Inflammatory macrophage treated with lipopolysaccharide for 1 hour (primary cell): ENCODE measurements at regions not wholly inside any gene's neighbourhood (a gene's known extent, or its start where the extent isn't known, plus 50 kb on each side); places are given as distances from the start of the nearest gene placed in this dataset.
"Not testable (repeated sequence)": the region's sequence is repeated elsewhere in the genome, so short reads cannot be mapped to it uniquely, and the experiment has no call there.

Experiments used
- DNase-seq, 2 donors: peaks; one replicate each; pipeline ENCODE4 v3.0.0-alpha.2; 2020 to 2022

GRCh38 chr1:236343246-236343870, 50.7 kb upstream of the EDARADD start:
- no peak for DNase-seq

DNA sequence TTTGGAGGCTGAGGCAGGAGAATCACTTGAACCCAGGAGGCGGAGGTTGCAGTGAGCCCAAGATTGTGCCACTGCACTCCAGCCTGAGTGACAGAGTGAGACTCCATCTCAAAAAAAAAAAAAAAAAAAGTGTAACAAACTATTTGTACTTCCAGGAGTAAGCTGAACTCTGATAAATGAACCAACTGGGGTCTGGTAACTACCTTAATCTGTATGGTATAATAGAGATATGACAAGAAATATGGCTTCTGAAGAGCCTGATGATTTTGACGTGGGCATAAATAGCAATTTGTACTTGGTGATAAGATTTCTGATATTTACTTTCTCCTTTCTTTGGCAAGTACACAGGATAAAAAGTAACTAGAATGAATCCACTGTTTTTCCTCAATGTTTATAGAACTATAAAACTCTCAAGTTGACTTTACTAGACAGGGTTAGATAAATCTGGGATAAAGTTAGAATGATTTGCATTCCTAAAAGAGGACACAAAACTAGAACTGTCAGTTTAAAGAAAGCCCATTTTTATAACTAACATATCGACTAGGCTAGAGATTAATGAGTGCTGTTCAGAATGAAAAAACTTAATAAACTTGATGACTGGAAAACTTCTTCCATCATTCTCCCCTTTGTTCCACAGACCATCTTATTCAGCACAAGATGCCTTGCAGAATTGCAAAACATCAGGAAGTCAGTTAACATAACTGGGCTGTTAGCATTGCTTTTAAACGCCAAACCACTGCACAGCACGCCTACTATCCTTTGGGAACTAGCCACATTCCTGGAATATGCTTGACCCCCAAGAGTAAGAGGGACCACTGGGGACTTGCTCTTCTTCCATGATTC, 51.5 kb upstream of the EDARADD start:
- DNase-seq, result no peak

- no peak for DNase-seq
Observed at GRCh38 chr1:236341298-236341697, 52.8 kb upstream of the EDARADD start.

- DNase-seq, result no peak
Observed at GRCh38 chr1:236338096-236338495, 56.0 kb upstream of the EDARADD start.

DNA sequence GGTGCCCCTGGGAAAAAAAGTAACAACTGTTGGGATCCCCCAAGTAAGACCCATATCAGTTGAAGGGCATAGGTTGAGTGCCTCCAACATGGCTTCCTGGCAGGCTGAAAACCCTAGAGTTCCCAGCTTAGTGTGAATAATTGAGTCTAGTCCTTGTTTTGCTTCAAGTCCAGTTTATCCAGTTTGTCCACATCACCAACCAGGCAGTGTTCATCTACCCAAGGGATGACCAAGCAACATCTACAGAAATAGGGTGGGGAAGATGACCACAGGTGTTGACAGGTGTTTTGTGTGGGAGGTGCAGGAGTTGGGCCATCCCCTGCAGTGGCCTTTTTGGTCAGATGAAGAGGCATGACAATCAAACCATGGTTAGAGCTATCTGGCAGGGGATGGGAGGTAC, 54.3 kb upstream of the ERO1B start:
- no peak for DNase-seq

GRCh38 chr1:236335633-236336032, 53.9 kb upstream of the ERO1B start:
- DNase-seq, result not testable (repeated sequence)

DNA sequence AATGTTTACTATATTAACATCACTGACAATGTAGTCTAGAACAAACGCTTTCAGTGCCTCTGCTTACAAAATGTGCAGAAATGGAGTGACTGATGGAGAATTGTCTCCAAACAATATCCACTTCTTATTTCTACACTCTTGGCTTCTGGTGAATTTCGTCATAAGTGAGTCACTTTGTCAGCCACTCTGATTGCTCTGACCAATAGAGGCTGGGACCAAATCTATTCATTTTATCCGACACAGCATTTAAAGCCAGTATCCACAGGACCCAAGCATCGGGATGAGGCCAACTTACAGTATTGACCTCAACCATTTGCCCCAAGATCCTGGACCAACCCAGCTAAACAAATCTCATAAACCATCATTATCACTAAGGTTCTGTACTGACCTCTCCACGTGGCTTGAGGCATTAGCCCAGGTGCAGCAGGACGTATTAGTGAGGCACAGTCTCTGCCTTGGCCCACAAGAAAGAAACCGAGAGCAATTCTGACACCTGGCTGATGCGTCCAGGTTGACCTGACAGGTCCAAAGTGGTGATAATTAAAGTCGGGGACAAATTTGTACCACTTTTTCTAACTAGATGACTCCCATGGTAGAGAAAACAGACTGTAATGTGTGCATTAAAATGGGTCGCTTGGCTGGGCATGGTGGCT, 53.3 kb upstream of the ERO1B start:
- peak in 1 of 2 donors; percentile 20 for DNase-seq

GRCh38 chr1:236332092-236332758, 50.5 kb upstream of the ERO1B start:
- DNase-seq, result peak; percentile 65 to 66
